ENCODE measurements at regions not wholly inside any gene's neighbourhood (a gene's known extent, or its start where the extent isn't known, plus 50 kb on each side); places are given as distances from the start of the nearest gene placed in this dataset.

DNA sequence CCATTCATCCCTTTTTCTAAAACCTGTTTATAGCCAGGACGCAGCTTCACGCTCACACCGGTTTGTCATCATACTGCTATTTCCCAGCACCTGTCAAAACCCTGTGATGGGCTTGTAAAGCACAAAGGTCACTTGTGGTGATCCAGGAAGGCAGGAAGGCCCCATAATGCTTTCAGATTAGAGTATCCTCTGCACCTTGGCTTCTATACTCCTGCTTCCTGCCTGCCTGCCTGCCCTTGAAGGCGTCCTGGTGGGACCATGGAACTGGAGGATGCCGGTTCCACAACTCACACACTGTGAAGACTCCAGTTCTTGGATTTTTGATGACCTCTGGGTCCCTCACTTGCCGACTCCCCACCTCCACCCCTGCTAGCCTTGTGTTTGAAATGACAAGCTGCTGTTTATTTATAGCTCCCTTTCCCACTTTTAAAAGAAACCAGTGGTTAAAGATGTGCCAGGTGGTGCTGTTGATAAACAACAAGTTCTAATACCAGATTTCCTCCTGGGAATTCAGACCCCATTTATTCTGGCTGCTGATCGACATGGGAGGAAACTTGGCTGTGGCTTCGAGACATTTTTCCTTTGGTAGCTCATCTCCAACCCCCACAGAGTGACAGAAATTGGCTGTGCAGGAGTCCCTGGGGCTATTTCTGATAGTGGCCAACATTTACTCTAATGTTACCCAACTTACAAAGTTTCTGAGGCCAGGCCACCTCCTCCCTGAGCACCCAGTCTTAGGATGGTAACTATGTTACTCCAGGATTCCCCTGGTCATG lies 211.5 kb downstream of the KDR start:
- Histone ChIP-seq H3K36me3 (no peaks in the 10 kb centered on the region), H3K27ac (no peak overlapping the region), H3K9me3 (no peaks in the 10 kb centered on the region), H3K4me1 (no peaks in the 10 kb centered on the region), H3K27me3 (no peaks in the 10 kb centered on the region), H3K4me3 (no peak overlapping the region), H3K9ac (ENCODE audit: low read depth in 2 of 2, low read length in 2 of 2) (no peak overlapping the region)
- no peak for DNase-seq
- TF ChIP-seq, protein P1, sequence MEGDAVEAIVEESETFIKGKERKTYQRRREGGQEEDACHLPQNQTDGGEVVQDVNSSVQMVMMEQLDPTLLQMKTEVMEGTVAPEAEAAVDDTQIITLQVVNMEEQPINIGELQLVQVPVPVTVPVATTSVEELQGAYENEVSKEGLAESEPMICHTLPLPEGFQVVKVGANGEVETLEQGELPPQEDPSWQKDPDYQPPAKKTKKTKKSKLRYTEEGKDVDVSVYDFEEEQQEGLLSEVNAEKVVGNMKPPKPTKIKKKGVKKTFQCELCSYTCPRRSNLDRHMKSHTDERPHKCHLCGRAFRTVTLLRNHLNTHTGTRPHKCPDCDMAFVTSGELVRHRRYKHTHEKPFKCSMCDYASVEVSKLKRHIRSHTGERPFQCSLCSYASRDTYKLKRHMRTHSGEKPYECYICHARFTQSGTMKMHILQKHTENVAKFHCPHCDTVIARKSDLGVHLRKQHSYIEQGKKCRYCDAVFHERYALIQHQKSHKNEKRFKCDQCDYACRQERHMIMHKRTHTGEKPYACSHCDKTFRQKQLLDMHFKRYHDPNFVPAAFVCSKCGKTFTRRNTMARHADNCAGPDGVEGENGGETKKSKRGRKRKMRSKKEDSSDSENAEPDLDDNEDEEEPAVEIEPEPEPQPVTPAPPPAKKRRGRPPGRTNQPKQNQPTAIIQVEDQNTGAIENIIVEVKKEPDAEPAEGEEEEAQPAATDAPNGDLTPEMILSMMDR (IDR thresholded peaks at IDR 0.05) = no peak
- intact Hi-C loops (cut with DNase I) = no loop called here

DNA sequence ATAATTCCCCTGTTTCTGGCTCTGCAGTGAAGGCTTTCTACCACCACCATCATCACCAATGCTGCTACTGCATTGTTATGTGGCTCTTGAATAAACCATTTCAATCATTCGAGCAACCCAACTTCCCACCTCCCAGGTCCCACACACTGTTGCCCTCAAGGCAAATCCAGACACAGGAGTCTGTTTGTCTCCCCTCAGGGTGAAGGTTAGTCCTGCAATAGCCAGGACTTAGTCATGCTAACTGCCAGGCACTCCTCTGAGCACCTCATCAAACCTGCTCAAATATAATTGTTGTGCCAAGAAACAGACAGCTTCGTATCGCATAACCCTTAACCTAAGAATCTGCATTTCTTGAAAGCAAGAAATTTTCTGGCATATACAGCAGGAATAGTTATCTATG lies 213.2 kb downstream of the KDR start:
- DNase-seq = no peak
- no peak overlapping the region for H3K4me3 ChIP-seq
- no peaks in the 10 kb centered on the region for H3K27me3 ChIP-seq
- TF ChIP-seq, protein P1 (IDR thresholded peaks at IDR 0.05) = no peak
- no peaks in the 10 kb centered on the region for H3K9me3 ChIP-seq
- H3K9ac ChIP-seq (ENCODE audit: low read depth in 2 of 2, low read length in 2 of 2) = no peak overlapping the region
- H3K36me3 ChIP-seq = no peaks in the 10 kb centered on the region
- intact Hi-C loops (cut with DNase I) = no loop called here
- no peak overlapping the region for H3K27ac ChIP-seq
- H3K4me1 ChIP-seq = no peaks in the 10 kb centered on the region

DNA sequence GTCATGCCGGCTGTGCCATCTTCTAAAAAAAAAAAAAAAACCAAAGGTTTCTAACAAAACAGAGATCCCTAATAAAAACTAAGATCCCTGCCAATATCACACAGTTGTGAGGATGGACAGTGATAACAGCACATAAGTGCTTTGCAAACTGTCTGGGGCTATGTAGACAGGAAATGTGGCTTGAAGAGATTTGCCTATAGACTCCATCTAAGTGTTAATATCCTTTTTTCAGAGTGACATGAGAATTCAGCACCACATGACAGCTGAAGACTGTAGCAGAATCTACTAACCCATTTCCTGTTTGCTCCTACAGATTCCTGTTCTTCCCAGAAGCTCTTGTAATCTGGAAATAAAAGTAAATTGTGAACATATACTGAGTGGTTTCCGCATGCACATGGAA lies 215.4 kb downstream of the KDR start:
- H3K36me3 ChIP-seq = no peaks in the 10 kb centered on the region
- TF ChIP-seq, protein P1 (IDR thresholded peaks at IDR 0.05) = no peak
- H3K9ac ChIP-seq (ENCODE audit: low read depth in 2 of 2, low read length in 2 of 2) = no peak overlapping the region
- no peaks in the 10 kb centered on the region for H3K9me3 ChIP-seq
- no peak overlapping the region for H3K27ac ChIP-seq
- no peaks in the 10 kb centered on the region for H3K4me1 ChIP-seq
- no peak overlapping the region for H3K4me3 ChIP-seq
- intact Hi-C loops (cut with DNase I) = no loop called here
- no peak for DNase-seq
- no peaks in the 10 kb centered on the region for H3K27me3 ChIP-seq

DNA sequence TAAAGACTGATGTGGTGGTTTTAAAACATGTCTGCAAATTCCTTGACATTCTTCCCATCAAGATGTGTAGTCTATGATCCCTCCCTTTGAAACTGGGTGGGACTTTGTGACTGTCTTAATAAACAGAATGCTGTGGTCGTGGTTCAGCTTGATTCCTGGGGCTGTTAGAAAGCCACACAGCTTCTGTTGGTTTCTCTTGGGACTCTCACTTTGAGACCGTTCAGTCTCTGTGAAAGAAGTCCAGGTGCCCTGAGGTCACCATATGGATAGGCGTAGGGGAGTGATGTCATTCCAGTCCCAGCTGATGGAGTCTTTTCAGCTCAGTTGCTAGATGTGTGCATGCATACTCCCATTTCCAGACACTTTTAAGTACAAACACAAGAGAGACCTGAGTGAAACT lies 216.6 kb downstream of the KDR start:
- H3K36me3 ChIP-seq = no peaks in the 10 kb centered on the region
- no peaks in the 10 kb centered on the region for H3K27me3 ChIP-seq
- DNase-seq = no peak
- intact Hi-C loops (cut with DNase I) = no loop called here
- H3K9me3 ChIP-seq = no peaks in the 10 kb centered on the region
- TF ChIP-seq, protein P1 (IDR thresholded peaks at IDR 0.05) = no peak
- no peak overlapping the region for H3K4me3 ChIP-seq
- no peak overlapping the region for H3K9ac ChIP-seq (ENCODE audit: low read depth in 2 of 2, low read length in 2 of 2)
- no peaks in the 10 kb centered on the region for H3K4me1 ChIP-seq
- H3K27ac ChIP-seq = no peak overlapping the region

DNA sequence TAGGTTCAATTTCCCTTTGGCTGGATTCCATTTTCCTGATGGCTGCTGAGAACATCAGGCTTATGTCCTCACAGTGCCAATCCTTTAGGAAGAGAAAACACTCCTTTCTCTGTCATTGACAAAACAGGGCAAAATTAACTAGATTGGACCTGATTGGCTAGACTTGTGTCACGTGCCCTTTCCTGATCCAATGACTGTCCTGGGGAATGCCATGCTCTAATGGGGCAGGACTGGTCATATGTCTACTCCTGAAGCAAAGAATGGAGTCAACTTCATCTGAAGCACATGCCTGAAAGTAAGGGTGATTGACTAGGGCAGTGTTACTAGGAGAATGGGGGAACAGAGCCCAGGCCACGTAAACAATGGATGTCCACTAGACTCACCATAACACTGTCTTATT lies 220.4 kb downstream of the KDR start:
- Histone ChIP-seq H3K9me3 (no peaks in the 10 kb centered on the region), H3K36me3 (no peaks in the 10 kb centered on the region), H3K27me3 (no peaks in the 10 kb centered on the region), H3K4me3 (no peak overlapping the region), H3K9ac (ENCODE audit: low read depth in 2 of 2, low read length in 2 of 2) (no peak overlapping the region), H3K27ac (no peak overlapping the region), H3K4me1 (no peaks in the 10 kb centered on the region)
- intact Hi-C loops (cut with DNase I) = no loop called here
- DNase-seq = no peak
- TF ChIP-seq, protein P1 (IDR thresholded peaks at IDR 0.05) = no peak
